ENCODE measurements at regions not wholly inside any gene's neighbourhood (a gene's known extent, or its start where the extent isn't known, plus 50 kb on each side); places are given as distances from the start of the nearest gene placed in this dataset.

DNA sequence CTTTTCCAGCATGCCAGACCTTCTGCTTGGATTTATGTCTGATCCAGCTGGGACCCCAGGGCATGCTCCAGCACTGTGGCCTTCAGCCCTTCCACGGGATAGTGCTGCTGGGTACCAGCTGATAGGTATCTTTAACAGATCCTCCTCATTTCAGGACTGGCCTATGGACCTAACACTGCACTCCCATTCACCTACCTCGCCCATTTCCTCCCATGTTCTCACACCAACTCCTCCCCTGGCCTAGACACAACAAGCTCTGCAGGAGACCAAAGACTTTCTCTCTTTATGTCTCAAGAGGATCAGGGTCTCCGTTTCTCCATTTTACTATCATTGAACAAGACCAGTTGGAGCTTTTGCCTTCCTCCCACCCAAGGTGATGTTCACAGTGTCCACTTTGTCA is 140.0 kb upstream of the TMCC3 start:
- TF ChIP-seq, protein P1, sequence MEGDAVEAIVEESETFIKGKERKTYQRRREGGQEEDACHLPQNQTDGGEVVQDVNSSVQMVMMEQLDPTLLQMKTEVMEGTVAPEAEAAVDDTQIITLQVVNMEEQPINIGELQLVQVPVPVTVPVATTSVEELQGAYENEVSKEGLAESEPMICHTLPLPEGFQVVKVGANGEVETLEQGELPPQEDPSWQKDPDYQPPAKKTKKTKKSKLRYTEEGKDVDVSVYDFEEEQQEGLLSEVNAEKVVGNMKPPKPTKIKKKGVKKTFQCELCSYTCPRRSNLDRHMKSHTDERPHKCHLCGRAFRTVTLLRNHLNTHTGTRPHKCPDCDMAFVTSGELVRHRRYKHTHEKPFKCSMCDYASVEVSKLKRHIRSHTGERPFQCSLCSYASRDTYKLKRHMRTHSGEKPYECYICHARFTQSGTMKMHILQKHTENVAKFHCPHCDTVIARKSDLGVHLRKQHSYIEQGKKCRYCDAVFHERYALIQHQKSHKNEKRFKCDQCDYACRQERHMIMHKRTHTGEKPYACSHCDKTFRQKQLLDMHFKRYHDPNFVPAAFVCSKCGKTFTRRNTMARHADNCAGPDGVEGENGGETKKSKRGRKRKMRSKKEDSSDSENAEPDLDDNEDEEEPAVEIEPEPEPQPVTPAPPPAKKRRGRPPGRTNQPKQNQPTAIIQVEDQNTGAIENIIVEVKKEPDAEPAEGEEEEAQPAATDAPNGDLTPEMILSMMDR (IDR thresholded peaks at IDR 0.05; ENCODE audit: borderline replicate concordance, extremely low read depth, low read length, poor library complexity, severe bottlenecking) = no peak
- no peak for TF ChIP-seq EZH2 (IDR thresholded peaks at IDR 0.05; ENCODE audit: borderline replicate concordance, low read depth, low read length, severe bottlenecking)
